ENCODE measurements at regions not wholly inside any gene's neighbourhood (a gene's known extent, or its start where the extent isn't known, plus 50 kb on each side); places are given as distances from the start of the nearest gene placed in this dataset.

DNA sequence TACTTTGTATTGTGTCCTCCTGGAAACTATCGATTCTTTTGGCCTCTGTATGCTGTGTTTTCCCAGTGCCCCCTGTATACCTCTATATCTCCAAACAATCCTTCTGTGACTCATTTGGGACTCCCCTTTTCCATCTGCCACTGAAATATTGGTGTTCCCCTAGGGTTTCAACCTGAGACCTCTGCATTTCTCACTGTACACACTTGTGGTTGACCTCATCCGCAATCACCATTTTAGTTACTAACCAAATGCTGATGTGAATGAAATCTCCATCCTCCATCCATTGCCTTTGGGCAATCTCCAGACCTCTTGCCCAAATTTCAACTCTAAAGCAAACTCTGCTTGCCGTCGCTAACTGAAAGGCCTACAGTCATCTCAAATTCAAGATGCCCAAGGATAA lies 190.6 kb upstream of the PLET1 start:
- TF ChIP-seq, protein P1, sequence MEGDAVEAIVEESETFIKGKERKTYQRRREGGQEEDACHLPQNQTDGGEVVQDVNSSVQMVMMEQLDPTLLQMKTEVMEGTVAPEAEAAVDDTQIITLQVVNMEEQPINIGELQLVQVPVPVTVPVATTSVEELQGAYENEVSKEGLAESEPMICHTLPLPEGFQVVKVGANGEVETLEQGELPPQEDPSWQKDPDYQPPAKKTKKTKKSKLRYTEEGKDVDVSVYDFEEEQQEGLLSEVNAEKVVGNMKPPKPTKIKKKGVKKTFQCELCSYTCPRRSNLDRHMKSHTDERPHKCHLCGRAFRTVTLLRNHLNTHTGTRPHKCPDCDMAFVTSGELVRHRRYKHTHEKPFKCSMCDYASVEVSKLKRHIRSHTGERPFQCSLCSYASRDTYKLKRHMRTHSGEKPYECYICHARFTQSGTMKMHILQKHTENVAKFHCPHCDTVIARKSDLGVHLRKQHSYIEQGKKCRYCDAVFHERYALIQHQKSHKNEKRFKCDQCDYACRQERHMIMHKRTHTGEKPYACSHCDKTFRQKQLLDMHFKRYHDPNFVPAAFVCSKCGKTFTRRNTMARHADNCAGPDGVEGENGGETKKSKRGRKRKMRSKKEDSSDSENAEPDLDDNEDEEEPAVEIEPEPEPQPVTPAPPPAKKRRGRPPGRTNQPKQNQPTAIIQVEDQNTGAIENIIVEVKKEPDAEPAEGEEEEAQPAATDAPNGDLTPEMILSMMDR (conservative IDR thresholded peaks at IDR 0.05; ENCODE audit: control insufficient read depth, insufficient read depth, low read depth, low read length) = no peak
- no peak for DNase-seq (ENCODE audit: low read depth)
- no peak overlapping the region for H3K4me3 ChIP-seq (ENCODE audit: control insufficient read depth, low read depth, low read length)

DNA sequence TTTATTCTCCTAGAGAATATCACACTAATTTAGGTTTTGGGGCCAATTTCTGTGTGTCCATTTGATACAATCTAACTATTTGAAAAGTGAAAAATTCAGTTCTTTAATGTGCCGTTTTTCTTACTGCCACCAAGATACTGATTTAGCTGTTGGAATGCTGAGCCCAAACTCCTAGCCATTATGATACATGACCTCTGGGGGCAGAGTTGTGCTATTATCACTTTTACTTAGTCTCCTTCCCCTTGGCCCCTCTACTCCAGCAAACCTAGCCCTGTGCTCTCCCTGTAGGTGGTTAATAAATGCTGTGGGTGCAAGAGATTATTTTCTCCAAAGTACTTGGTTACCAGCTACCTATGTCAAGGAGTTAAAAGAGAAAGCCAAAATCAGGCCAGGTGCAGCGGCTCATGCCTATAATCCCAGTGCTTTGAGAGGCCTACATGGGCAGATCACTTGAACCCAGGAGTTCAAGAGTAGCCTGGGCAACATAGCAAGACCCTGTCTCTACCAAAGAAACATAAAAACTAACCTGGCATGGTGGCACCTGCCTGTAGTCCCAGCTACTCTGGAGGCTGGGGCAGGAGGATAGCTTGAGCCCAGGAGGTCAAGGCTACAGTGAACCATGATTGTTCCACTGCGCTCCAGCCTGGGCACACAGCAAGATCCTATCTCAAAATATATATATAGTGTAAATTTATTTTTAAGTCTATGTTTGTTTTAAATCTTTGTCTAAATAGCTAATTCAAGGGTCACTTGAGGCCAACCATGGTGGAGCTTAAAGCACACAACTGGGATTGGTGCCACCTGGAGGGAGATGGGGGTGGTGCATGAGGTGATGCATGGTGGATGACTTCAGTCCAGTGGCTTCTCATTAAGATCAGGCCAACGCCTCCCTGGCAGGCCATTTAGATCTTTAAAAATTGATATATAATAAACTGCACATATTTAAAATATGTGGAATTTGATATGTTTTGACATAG lies 193.2 kb upstream of the PLET1 start:
- TF ChIP-seq, protein P1 (conservative IDR thresholded peaks at IDR 0.05; ENCODE audit: control insufficient read depth, insufficient read depth, low read depth, low read length) = peak; percentile 56
- no peak overlapping the region for H3K4me3 ChIP-seq (ENCODE audit: control insufficient read depth, low read depth, low read length)
- DNase-seq (ENCODE audit: low read depth) = peak; percentile 58

DNA sequence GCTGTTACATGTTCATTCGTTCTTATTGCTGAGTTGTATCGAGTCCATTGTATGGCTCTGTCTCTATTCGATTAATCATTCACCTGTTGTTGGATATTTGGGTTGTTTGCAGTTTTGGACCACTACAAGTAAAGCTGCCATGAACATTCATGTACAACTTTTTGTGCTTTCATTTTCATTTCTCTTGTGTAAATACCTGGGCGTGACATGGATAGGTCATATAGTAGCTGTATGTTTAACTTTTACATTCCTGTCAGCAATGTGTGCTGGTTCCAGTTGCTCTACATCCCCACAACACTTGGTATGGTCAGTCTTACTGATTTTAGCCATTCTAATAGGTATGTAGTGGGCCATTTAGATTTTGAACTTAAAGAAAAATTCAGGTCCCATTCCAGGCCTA lies 194.2 kb upstream of the PLET1 start:
- no peak overlapping the region for H3K4me3 ChIP-seq (ENCODE audit: control insufficient read depth, low read depth, low read length)
- no peak for DNase-seq (ENCODE audit: low read depth)
- TF ChIP-seq, protein P1 (conservative IDR thresholded peaks at IDR 0.05; ENCODE audit: control insufficient read depth, insufficient read depth, low read depth, low read length) = no peak

DNA sequence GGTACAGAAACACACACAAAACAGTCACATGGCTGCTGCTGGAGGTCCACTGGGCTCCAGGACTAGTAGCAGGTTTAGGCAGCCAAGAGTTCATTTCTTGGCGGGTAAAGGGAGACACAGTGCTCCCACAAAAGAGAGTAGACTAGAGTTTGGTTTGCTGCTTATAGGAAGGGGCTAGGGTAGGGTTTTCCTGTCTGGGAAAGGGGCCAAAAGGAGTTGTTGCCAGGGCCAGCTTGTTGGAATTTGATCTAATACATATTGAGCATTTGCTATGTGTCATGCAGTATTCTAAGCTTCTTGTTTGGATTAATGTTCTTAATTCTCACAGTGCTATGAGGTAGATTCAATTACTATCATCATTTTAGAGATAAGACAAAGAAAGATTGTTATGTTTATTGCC lies 195.1 kb upstream of the PLET1 start:
- H3K4me3 ChIP-seq (ENCODE audit: control insufficient read depth, low read depth, low read length) = no peak overlapping the region
- TF ChIP-seq, protein P1 (conservative IDR thresholded peaks at IDR 0.05; ENCODE audit: control insufficient read depth, insufficient read depth, low read depth, low read length) = no peak
- DNase-seq (ENCODE audit: low read depth) = no peak

DNA sequence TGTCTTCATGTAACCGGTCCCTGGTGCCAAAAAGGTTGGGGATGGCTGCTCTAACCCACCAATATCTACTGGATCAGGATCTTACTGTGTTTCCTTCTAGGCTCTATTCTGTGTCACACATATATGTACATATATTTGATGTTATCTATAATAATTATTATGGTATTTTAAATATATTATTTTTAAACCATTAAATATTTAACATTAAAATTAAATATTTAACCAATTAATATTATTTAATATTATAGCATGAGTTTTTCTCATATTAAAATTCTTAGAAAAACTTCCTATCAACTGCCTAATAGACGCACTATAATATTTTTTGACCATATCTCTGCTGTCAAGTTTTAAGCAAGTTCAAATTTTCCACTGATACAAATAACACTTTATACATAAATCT lies 196.9 kb upstream of the PLET1 start:
- DNase-seq (ENCODE audit: low read depth) = no peak
- TF ChIP-seq, protein P1 (conservative IDR thresholded peaks at IDR 0.05; ENCODE audit: control insufficient read depth, insufficient read depth, low read depth, low read length) = no peak
- no peak overlapping the region for H3K4me3 ChIP-seq (ENCODE audit: control insufficient read depth, low read depth, low read length)

DNA sequence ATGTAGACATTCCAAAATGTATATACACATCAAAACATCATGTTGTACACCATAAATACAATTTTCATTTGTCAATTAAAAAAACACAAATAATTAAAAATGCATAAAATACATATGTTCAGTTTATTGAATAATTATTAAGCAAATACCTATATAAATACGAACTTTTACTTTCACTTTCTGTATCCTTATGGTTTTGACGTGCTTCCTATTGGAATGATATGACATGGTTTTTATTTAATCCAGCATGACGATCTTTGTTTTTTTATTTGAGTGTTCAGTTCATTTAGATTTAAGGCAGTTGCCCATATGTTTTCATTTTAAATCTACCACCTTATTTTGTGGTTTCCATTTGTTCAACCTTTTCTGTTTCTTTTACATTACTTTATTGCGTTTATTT lies 198.3 kb upstream of the PLET1 start:
- TF ChIP-seq, protein P1 (conservative IDR thresholded peaks at IDR 0.05; ENCODE audit: control insufficient read depth, insufficient read depth, low read depth, low read length) = no peak
- peak overlapping the region; percentile 22 for H3K4me3 ChIP-seq (ENCODE audit: control insufficient read depth, low read depth, low read length)
- DNase-seq (ENCODE audit: low read depth) = peak; percentile 22
